HG02885 (cell line): ENCODE measurements at regions not wholly inside any gene's neighbourhood (a gene's known extent, or its start where the extent isn't known, plus 50 kb on each side); places are given as distances from the start of the nearest gene placed in this dataset.

ENCODE experiments used
- ATAC-seq: cut with Tn5 transposase; IDR thresholded peaks from one replicate; pipeline ENCODE4 v1.9.1; 2021; ENCODE audit warnings: mild to moderate bottlenecking; ENCODE audit not compliant: unreplicated experiment, poor library complexity

- no peak for ATAC-seq
Measured at GRCh38 chr7:12741951-12742575, 54.6 kb downstream of the ARL4A start.

- no peak for ATAC-seq
Measured at GRCh38 chr7:12746211-12746610, 58.8 kb downstream of the ARL4A start.

GRCh38 chr7:12747687-12748306, 60.4 kb downstream of the ARL4A start:
- ATAC-seq: no peak

GRCh38 chr7:12749069-12749468, 61.6 kb downstream of the ARL4A start:
- no peak for ATAC-seq

- ATAC-seq: no peak
Measured at GRCh38 chr7:12749746-12750145, 62.3 kb downstream of the ARL4A start.

GRCh38 chr7:12751764-12752163, 64.3 kb downstream of the ARL4A start:
- no peak for ATAC-seq

GRCh38 chr7:12754179-12754578, 66.7 kb downstream of the ARL4A start:
- no peak for ATAC-seq

GRCh38 chr7:12756821-12757220, 69.4 kb downstream of the ARL4A start:
- no peak for ATAC-seq

- ATAC-seq: no peak
Measured at GRCh38 chr7:12757443-12757842, 70.0 kb downstream of the ARL4A start.

GRCh38 chr7:12759151-12759550, 71.7 kb downstream of the ARL4A start:
- no peak for ATAC-seq

GRCh38 chr7:12761111-12761510, 73.7 kb downstream of the ARL4A start:
- ATAC-seq: no peak

- no peak for ATAC-seq
Measured at GRCh38 chr7:12761691-12762090, 74.3 kb downstream of the ARL4A start.

GRCh38 chr7:12764458-12764891, 77.0 kb downstream of the ARL4A start:
- no peak for ATAC-seq

GRCh38 chr7:12765431-12766100, 78.1 kb downstream of the ARL4A start:
- ATAC-seq: no peak

- no peak for ATAC-seq
Measured at GRCh38 chr7:12766416-12766815, 79.0 kb downstream of the ARL4A start.

- ATAC-seq: no peak
Measured at GRCh38 chr7:12768948-12769347, 81.5 kb downstream of the ARL4A start.

- ATAC-seq: no peak
Measured at GRCh38 chr7:12769444-12769843, 82.0 kb downstream of the ARL4A start.

- no peak for ATAC-seq
Measured at GRCh38 chr7:12770227-12770975, 83.0 kb downstream of the ARL4A start.

- no peak for ATAC-seq
Measured at GRCh38 chr7:12771378-12771877, 84.0 kb downstream of the ARL4A start.

- no peak for ATAC-seq
Measured at GRCh38 chr7:12772768-12773167, 85.3 kb downstream of the ARL4A start.

- no peak for ATAC-seq
Measured at GRCh38 chr7:12777257-12777656, 89.8 kb downstream of the ARL4A start.
